T-helper 2 cell treated with Interferon-gamma antibody and Interleukin-4, amounts not matched to agents 5 μg/mL and 100 μg/mL, for 36 hours (primary cell): ENCODE measurements at regions not wholly inside any gene's neighbourhood (a gene's known extent, or its start where the extent isn't known, plus 50 kb on each side); places are given as distances from the start of the nearest gene placed in this dataset.

ENCODE experiments used
- DNase-seq: peaks from one replicate; pipeline ENCODE4 v3.0.0; 2021; ENCODE audit warnings: low spot score
- H3K27ac Mint-ChIP-seq: one replicate; pipeline ENCODE4 v1.8.0; 2021; ENCODE audit warnings: mild to moderate bottlenecking, mixed read lengths
- H3K27me3 Mint-ChIP-seq: one replicate; pipeline ENCODE4 v1.8.0; 2021; ENCODE audit warnings: low read depth, mixed read lengths
- H3K36me3 Mint-ChIP-seq: one replicate; pipeline ENCODE4 v1.8.0; 2021; ENCODE audit warnings: low read depth, mixed read lengths
- H3K4me1 Mint-ChIP-seq: one replicate; pipeline ENCODE4 v1.8.0; 2021; ENCODE audit warnings: low read depth, mixed read lengths
- H3K4me3 Mint-ChIP-seq: one replicate; pipeline ENCODE4 v1.8.0; 2022; ENCODE audit warnings: mild to moderate bottlenecking, moderate library complexity, mixed read lengths
- H3K9me3 Mint-ChIP-seq: one replicate; pipeline ENCODE4 v1.8.0; 2021; ENCODE audit warnings: mixed read lengths

GRCh38 chr2:122366969-122367645 lies 611.7 kb downstream of the TSN start:
- peaks cover 2% of the 10 kb centered on the region for H3K9me3 Mint-ChIP-seq
- no peak overlapping the region for H3K27ac Mint-ChIP-seq
- H3K36me3 Mint-ChIP-seq: no peaks in the 10 kb centered on the region
- DNase-seq: no peak
- no peaks in the 10 kb centered on the region for H3K27me3 Mint-ChIP-seq
- H3K4me3 Mint-ChIP-seq: no peak overlapping the region
- no peaks in the 10 kb centered on the region for H3K4me1 Mint-ChIP-seq

GRCh38 chr2:122367646-122368010 lies 612.2 kb downstream of the TSN start:
- no peaks in the 10 kb centered on the region for H3K27me3 Mint-ChIP-seq
- H3K27ac Mint-ChIP-seq: no peak overlapping the region
- DNase-seq: no peak
- H3K36me3 Mint-ChIP-seq: no peaks in the 10 kb centered on the region
- H3K4me1 Mint-ChIP-seq: no peaks in the 10 kb centered on the region
- peaks cover 7% of the 10 kb centered on the region for H3K9me3 Mint-ChIP-seq
- H3K4me3 Mint-ChIP-seq: no peak overlapping the region

- no peaks in the 10 kb centered on the region for H3K27me3 Mint-ChIP-seq
- no peak for DNase-seq
- peaks cover 7% of the 10 kb centered on the region for H3K9me3 Mint-ChIP-seq
- H3K27ac Mint-ChIP-seq: no peak overlapping the region
- H3K36me3 Mint-ChIP-seq: no peaks in the 10 kb centered on the region
- H3K4me1 Mint-ChIP-seq: no peaks in the 10 kb centered on the region
- H3K4me3 Mint-ChIP-seq: no peak overlapping the region
Measured at GRCh38 chr2:122368576-122369243, 613.3 kb downstream of the TSN start.

DNA sequence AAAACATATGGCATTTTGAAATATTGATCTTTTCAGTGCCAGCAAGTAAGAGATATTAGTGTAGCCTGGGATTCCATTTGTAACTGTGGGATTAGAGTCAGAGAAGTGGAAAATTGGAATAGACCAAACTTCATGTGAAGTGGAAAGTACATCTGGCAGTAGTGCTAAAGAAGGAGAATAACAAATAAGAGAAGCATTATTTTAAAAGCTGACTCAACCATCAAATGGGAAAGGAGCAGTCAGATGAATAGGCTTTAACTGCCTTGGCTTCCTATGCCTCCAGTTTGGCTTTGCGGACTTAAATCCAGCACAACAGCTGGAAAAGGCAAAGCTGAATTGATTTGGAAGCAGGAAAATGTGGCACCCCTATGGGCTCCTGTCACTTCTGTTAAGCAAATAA lies 623.1 kb downstream of the TSN start:
- H3K9me3 Mint-ChIP-seq: no peaks in the 10 kb centered on the region
- H3K4me1 Mint-ChIP-seq: no peaks in the 10 kb centered on the region
- H3K4me3 Mint-ChIP-seq: no peak overlapping the region
- H3K27me3 Mint-ChIP-seq: no peaks in the 10 kb centered on the region
- no peak for DNase-seq
- H3K36me3 Mint-ChIP-seq: no peaks in the 10 kb centered on the region
- H3K27ac Mint-ChIP-seq: no peak overlapping the region

DNA sequence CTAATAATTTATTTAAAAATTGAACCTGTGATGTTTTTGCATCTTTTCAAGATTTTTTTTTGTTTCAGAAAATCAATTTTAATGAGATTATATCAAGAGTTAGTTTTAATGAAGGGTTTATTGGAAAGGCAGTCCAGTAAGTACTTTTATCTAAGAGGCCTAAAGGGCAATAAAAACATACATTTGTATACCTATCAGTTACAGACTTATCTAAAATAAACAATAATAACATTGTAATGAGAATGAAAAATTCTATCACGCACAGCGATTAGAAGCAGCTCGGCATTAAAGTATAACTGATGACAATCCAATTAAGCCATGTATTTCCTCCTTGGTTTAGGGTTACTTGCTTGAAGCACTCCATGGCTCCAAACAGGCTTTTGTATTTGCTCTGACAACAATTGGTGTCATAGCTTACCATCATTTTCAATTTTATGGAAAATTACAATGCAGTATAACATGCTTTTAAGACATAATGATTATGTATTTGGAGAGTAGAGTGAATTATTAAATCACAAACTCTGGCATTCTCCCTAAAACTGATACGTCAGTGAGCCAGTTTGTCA lies 629.4 kb downstream of the TSN start:
- H3K27ac Mint-ChIP-seq: no peak overlapping the region
- no peaks in the 10 kb centered on the region for H3K36me3 Mint-ChIP-seq
- no peaks in the 10 kb centered on the region for H3K27me3 Mint-ChIP-seq
- peaks cover 16% of the 10 kb centered on the region for H3K9me3 Mint-ChIP-seq
- no peaks in the 10 kb centered on the region for H3K4me1 Mint-ChIP-seq
- no peak for DNase-seq
- H3K4me3 Mint-ChIP-seq: no peak overlapping the region

GRCh38 chr2:122388208-122388607 lies 632.8 kb downstream of the TSN start:
- Mint-ChIP-seq H3K4me1 (no peaks in the 10 kb centered on the region), H3K4me3 (no peak overlapping the region), H3K36me3 (no peaks in the 10 kb centered on the region), H3K27ac (no peak overlapping the region), H3K9me3 (peaks cover 16% of the 10 kb centered on the region), H3K27me3 (no peaks in the 10 kb centered on the region)
- no peak for DNase-seq

DNA sequence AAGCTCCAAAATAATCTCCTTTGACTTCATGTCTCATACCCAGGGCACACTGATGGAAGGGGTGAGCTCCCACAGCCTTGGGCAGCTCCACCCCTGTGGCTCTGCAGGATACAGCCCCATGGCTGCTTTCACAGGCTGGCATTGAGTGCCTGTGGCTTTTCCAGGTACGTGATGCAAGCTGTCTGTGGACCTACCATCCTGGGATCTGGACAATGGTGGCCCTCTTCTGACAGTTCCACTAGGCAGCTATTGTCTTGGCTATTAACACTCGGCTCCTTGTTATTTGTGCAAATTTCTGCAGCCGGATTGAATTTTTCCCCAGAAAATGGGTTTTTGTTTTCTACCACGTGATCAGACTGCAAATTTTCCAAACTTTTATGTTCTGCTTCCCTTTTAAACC lies 634.2 kb downstream of the TSN start:
- no peak for DNase-seq
- Mint-ChIP-seq H3K27ac (no peak overlapping the region), H3K36me3 (no peaks in the 10 kb centered on the region), H3K4me1 (no peaks in the 10 kb centered on the region), H3K4me3 (no peak overlapping the region), H3K27me3 (no peaks in the 10 kb centered on the region), H3K9me3 (peaks cover 16% of the 10 kb centered on the region)

DNA sequence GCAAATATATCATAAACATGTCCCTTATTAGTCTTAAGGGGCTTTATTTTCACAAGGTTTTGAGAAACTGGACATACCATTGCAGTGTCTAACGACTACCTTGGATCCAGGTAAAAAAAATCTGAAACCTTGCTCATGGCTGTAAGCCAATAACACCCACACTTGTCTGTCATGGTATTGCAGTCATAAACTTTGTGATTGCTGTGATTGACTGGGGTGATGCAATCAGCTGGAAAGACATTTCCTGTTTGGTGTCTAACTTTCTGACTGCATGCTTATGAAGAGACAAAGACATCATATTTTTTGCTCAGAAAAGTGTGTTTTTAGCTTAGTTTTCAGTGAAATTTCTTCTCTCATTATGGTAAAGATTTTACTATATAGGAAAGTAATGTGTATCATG lies 635.0 kb downstream of the TSN start:
- no peaks in the 10 kb centered on the region for H3K27me3 Mint-ChIP-seq
- no peak overlapping the region for H3K4me3 Mint-ChIP-seq
- H3K9me3 Mint-ChIP-seq: peaks cover 16% of the 10 kb centered on the region
- H3K4me1 Mint-ChIP-seq: no peaks in the 10 kb centered on the region
- no peak for DNase-seq
- no peaks in the 10 kb centered on the region for H3K36me3 Mint-ChIP-seq
- no peak overlapping the region for H3K27ac Mint-ChIP-seq

- Mint-ChIP-seq H3K27me3 (no peaks in the 10 kb centered on the region), H3K36me3 (no peaks in the 10 kb centered on the region), H3K4me1 (no peaks in the 10 kb centered on the region), H3K27ac (no peak overlapping the region), H3K9me3 (peaks cover 16% of the 10 kb centered on the region), H3K4me3 (no peak overlapping the region)
- no peak for DNase-seq
Measured at GRCh38 chr2:122391726-122392125, 636.3 kb downstream of the TSN start.

- no peak for DNase-seq
- Mint-ChIP-seq H3K9me3 (no peaks in the 10 kb centered on the region), H3K27me3 (no peaks in the 10 kb centered on the region), H3K27ac (no peak overlapping the region), H3K4me1 (no peaks in the 10 kb centered on the region), H3K36me3 (no peaks in the 10 kb centered on the region), H3K4me3 (no peak overlapping the region)
Measured at GRCh38 chr2:122395687-122396086, 640.2 kb downstream of the TSN start.

GRCh38 chr2:122411231-122411630 lies 655.8 kb downstream of the TSN start:
- H3K4me1 Mint-ChIP-seq: no peaks in the 10 kb centered on the region
- no peak for DNase-seq

DNA sequence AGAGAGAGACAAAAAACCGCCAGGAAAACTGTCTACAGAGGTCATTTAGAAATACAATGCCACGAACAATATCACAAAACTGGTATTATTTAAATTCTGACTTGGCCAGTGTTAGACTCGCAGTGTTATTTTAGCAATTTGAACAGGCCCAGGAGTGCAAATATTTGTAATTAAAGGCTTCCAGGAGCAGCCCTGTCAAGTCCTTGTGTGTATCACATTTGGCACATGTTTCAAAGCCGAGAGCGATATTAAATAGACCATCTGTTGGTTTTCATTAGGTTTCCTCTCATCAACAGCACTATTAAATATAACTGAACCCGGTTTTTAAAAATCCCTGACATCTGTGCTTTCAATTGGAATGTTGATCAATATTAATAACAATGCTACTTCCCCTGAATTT lies 656.9 kb downstream of the TSN start:
- no peak overlapping the region for H3K27ac Mint-ChIP-seq
- no peaks in the 10 kb centered on the region for H3K36me3 Mint-ChIP-seq
- H3K4me1 Mint-ChIP-seq: no peaks in the 10 kb centered on the region
- H3K4me3 Mint-ChIP-seq: no peak overlapping the region
- H3K27me3 Mint-ChIP-seq: no peaks in the 10 kb centered on the region
- peaks cover 5% of the 10 kb centered on the region for H3K9me3 Mint-ChIP-seq
- DNase-seq: no peak

More at GRCh38 chr2:122411231-122411630, 655.8 kb downstream of the TSN start:
- H3K36me3 Mint-ChIP-seq: no peaks in the 10 kb centered on the region
- H3K4me3 Mint-ChIP-seq: no peak overlapping the region
- H3K9me3 Mint-ChIP-seq: peaks cover 5% of the 10 kb centered on the region
- H3K27me3 Mint-ChIP-seq: no peaks in the 10 kb centered on the region
- no peak overlapping the region for H3K27ac Mint-ChIP-seq

- Mint-ChIP-seq H3K4me3 (no peak overlapping the region), H3K4me1 (no peaks in the 10 kb centered on the region), H3K36me3 (no peaks in the 10 kb centered on the region), H3K27ac (no peak overlapping the region), H3K27me3 (no peaks in the 10 kb centered on the region), H3K9me3 (peaks cover 5% of the 10 kb centered on the region)
- DNase-seq: no peak
Measured at GRCh38 chr2:122414902-122415301, 659.5 kb downstream of the TSN start.

DNA sequence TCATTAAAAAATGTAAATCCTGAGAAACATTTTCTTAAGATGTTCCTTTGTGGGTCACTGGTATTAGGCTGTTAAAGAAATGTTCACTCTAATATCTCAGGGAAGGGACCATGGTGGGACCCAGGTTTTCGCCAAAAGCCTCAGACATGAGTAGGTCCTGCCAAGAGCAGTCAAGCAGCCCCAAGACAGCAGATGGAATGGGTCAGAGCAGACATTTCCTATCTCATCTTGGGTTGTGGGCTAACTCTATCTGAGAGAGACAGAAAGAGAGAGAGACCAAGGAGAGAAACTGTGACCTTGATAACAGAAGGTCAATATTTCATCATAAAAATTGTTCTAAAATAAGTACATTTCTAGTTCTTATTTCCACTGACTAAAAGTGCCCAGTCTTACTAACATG lies 661.7 kb downstream of the TSN start:
- Mint-ChIP-seq H3K9me3 (no peaks in the 10 kb centered on the region), H3K27me3 (no peaks in the 10 kb centered on the region), H3K4me1 (no peaks in the 10 kb centered on the region), H3K36me3 (no peaks in the 10 kb centered on the region), H3K4me3 (no peak overlapping the region), H3K27ac (no peak overlapping the region)
- no peak for DNase-seq
